ENCODE measurements at regions not wholly inside any gene's neighbourhood (a gene's known extent, or its start where the extent isn't known, plus 50 kb on each side); places are given as distances from the start of the nearest gene placed in this dataset.

DNA sequence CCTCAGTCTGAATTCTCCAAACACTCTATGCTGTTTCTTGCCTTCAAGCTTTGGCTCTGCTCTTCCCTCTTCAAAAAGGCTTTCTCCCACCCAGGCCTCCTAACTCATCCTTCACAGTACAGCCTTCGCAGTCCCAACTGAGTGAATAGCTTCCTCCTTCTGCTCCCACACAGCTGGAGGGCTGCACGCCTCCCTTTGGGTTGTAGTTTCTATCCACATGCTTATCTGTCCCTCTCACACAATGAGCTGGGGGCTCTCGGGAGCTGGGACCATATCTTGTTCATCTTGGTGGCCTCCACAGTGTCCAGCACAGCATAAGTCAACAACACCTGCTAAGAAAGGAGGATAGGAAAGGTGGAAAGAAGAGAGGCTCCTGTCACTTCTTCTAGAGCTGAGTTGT lies 69.5 kb upstream of the XPA start:
- Histone ChIP-seq H3K4me3 (ENCODE audit: low read depth in 2 of 2, low read length in 1 of 2) (no peak overlapping the region), H3K4me1 (ENCODE audit: control insufficient read depth in 1 of 2, insufficient read depth in 2 of 2, low read depth in 1 of 2, low read length in 1 of 2) (no peaks in the 10 kb centered on the region), H3K27ac (ENCODE audit: low read depth in 2 of 2, low read length in 1 of 2) (no peak overlapping the region), H3K9ac (no peak overlapping the region), H2AFZ (ENCODE audit: low read depth) (no peak overlapping the region), H3K4me2 (no peak overlapping the region), H3K9me3 (no peaks in the 10 kb centered on the region), H3K27me3 (ENCODE audit: insufficient read depth) (peaks cover 15% of the 10 kb centered on the region), H3K36me3 (replicated peaks in 1 of 2; ENCODE audit: control insufficient read depth in 1 of 2, insufficient read depth in 2 of 2, low read length in 1 of 2) (no peaks in the 10 kb centered on the region), H3K9me2 (no peaks in the 10 kb centered on the region), H3F3A (replicated peaks; ENCODE audit: insufficient read depth) (no peaks in the 10 kb centered on the region), H4K20me1 (ENCODE audit: insufficient read depth) (no peaks in the 10 kb centered on the region), H3K79me2 (ENCODE audit: insufficient read depth) (no peaks in the 10 kb centered on the region)
- no peak for DNase-seq
- TF ChIP-seq ZBTB33 (IDR thresholded peaks at IDR 0.05; ENCODE audit: borderline replicate concordance, low read depth) (no peak), PBX3 (IDR thresholded peaks at IDR 0.05) (no peak), JUND (IDR thresholded peaks at IDR 0.05) (no peak), ELF1 (IDR thresholded peaks at IDR 0.05) (no peak), GATA2 (CRISPR knock-in tag; IDR thresholded peaks at IDR 0.05) (no peak), USF1 (IDR thresholded peaks at IDR 0.05; ENCODE audit: borderline replicate concordance, low read depth) (no peak), NFIC (IDR thresholded peaks at IDR 0.05; ENCODE audit: borderline replicate concordance) (no peak), RAD21 (IDR thresholded peaks at IDR 0.05; ENCODE audit: low read length) (no peak), USF2 (IDR thresholded peaks at IDR 0.05; ENCODE audit: borderline replicate concordance, low read depth, low read length) (no peak)
- 35% methylated on average over 3 of the region's 3 CpGs for WGBS (ENCODE audit: low lambda C conversion rate)
- ChIA-PET CTCF (interaction anchor here (1.1 kb wide), 1 partner anchor 12 kb away, joined by 4 read pairs; no protein-coding TSS in a partner anchor), POLR2A (no interaction called here)

GRCh38 chr9:97767891-97768290 lies 70.8 kb upstream of the XPA start:
- no peaks in the 10 kb centered on the region for H3K4me1 ChIP-seq (ENCODE audit: control insufficient read depth in 1 of 2, insufficient read depth in 2 of 2, low read depth in 1 of 2, low read length in 1 of 2)
- peaks cover 12% of the 10 kb centered on the region for H3K27me3 ChIP-seq (ENCODE audit: insufficient read depth)
- no peaks in the 10 kb centered on the region for H3K9me3 ChIP-seq
- H3F3A ChIP-seq (replicated peaks; ENCODE audit: insufficient read depth): no peaks in the 10 kb centered on the region
- no peak overlapping the region for H3K4me2 ChIP-seq
- no peak overlapping the region for H3K9ac ChIP-seq
- H3K79me2 ChIP-seq (ENCODE audit: insufficient read depth): no peaks in the 10 kb centered on the region
- WGBS (ENCODE audit: low lambda C conversion rate): 28% methylated on average over 2 of the region's 2 CpGs
- H4K20me1 ChIP-seq (ENCODE audit: insufficient read depth): no peaks in the 10 kb centered on the region
- CTCF ChIA-PET: no interaction called here
- no peaks in the 10 kb centered on the region for H3K9me2 ChIP-seq
- no peak for DNase-seq
- H2AFZ ChIP-seq (ENCODE audit: low read depth): no peak overlapping the region
- no peaks in the 10 kb centered on the region for H3K36me3 ChIP-seq (replicated peaks in 1 of 2; ENCODE audit: control insufficient read depth in 1 of 2, insufficient read depth in 2 of 2, low read length in 1 of 2)
- POLR2A ChIA-PET: no interaction called here
- H3K27ac ChIP-seq (ENCODE audit: low read depth in 2 of 2, low read length in 1 of 2): no peak overlapping the region
- H3K4me3 ChIP-seq (ENCODE audit: low read depth in 2 of 2, low read length in 1 of 2): no peak overlapping the region
- TF ChIP-seq GATA2 (CRISPR knock-in tag; IDR thresholded peaks at IDR 0.05): no peak

Measured in SK-N-SH (cell line).